OCI-LY7 (cell line): ENCODE measurements at regions not wholly inside any gene's neighbourhood (a gene's known extent, or its start where the extent isn't known, plus 50 kb on each side); places are given as distances from the start of the nearest gene placed in this dataset.

Experiments
- BruUV-seq: library from RNA; stranded (reverse); fragments of 400-500 nt; replicated peaks from 2 replicates; lab custom pipeline; 2021; lab: Mats Ljungman, UMichigan
- CTCF ChIA-PET: fragments of 300-600 bp; sonication (Branson Sonifier 250); formaldehyde crosslinking; loops from one replicate; lab custom pipeline; 2022; ENCODE audit warnings: antibody characterized with exemption; ENCODE audit not compliant: unreplicated experiment; lab: Charles Lee
- POLR2A ChIA-PET: fragments of 300-600 bp; sonication (Branson Sonifier 250); formaldehyde crosslinking; loops from one replicate; lab custom pipeline; 2022; ENCODE audit warnings: antibody characterized with exemption; lab: Charles Lee
- DNase-seq: peaks from one replicate; pipeline ENCODE4 v3.0.0-alpha.2; 2015; ENCODE audit warnings: low spot score
- H2AFZ ChIP-seq: fragments of 200-600 bp; sonication (generic), shearing (Covaris generic); 2 replicates; pipeline ENCODE4 v1.6.1; 2014; ENCODE audit warnings: mild to moderate bottlenecking, antibody characterized with exemption, low read length, moderate library complexity
- H3K27ac ChIP-seq: fragments of 200-600 bp; sonication (generic); 2 replicates; pipeline ENCODE4 v1.5.1; 2014; ENCODE audit warnings: mixed run types, low read depth, mild to moderate bottlenecking, moderate library complexity, low read length, inconsistent platforms; ENCODE audit not compliant: poor library complexity, severe bottlenecking
- H3K36me3 ChIP-seq: fragments of 200-600 bp; sonication (generic); 2 replicates; pipeline ENCODE4 v1.6.1; 2014; ENCODE audit warnings: mild to moderate bottlenecking, antibody characterized with exemption, low read length, moderate library complexity, mixed read lengths; ENCODE audit not compliant: insufficient read depth
- H3K4me1 ChIP-seq: fragments of 200-600 bp; sonication (generic); 2 replicates; pipeline ENCODE4 v1.5.1; 2014; ENCODE audit warnings: mild to moderate bottlenecking, low read length; ENCODE audit not compliant: insufficient read depth, poor library complexity, severe bottlenecking
- H3K4me2 ChIP-seq: fragments of 200-600 bp; sonication (generic); 2 replicates; pipeline ENCODE4 v1.6.1; 2014; ENCODE audit warnings: mild to moderate bottlenecking, low read length
- H3K4me3 ChIP-seq: fragments of 200-600 bp; sonication (generic); 2 replicates; pipeline ENCODE4 v1.5.1; 2014; ENCODE audit warnings: mild to moderate bottlenecking, low read depth, low read length; ENCODE audit not compliant: poor library complexity, severe bottlenecking
- H3K79me2 ChIP-seq: fragments of 200-600 bp; sonication (generic); 2 replicates; pipeline ENCODE4 v1.6.1; 2016; ENCODE audit warnings: low read depth, mild to moderate bottlenecking, low read length, moderate library complexity, mixed read lengths; ENCODE audit not compliant: insufficient read depth
- H3K9me2 ChIP-seq: fragments of 200-600 bp; sonication (generic); 2 replicates; pipeline ENCODE4 v1.6.1; 2016; ENCODE audit warnings: mild to moderate bottlenecking, low read length, mixed read lengths; ENCODE audit not compliant: insufficient read depth
- H3K9me3 ChIP-seq: fragments of 200-600 bp; sonication (generic); 2 replicates; pipeline ENCODE4 v1.6.1; 2014; ENCODE audit warnings: mild to moderate bottlenecking, mixed run types, low read length, mixed read lengths
- H4K20me1 ChIP-seq: fragments of 200-600 bp; sonication (generic); 2 replicates; pipeline ENCODE4 v1.6.1; 2014; ENCODE audit warnings: mild to moderate bottlenecking, antibody characterized with exemption, low read length, moderate library complexity, mixed read lengths; ENCODE audit not compliant: insufficient read depth
- EZH2phosphoT487 ChIP-seq: fragments of 200-600 bp; sonication (generic); IDR thresholded peaks from 2 replicates; pipeline ENCODE4 v1.6.1; 2018; ENCODE audit warnings: low read depth, borderline replicate concordance, mild to moderate bottlenecking, mixed run types, antibody characterized with exemption, low read length, moderate library complexity, mixed read lengths
- intact Hi-C: fragments of 100-400 bp; cut with micrococcal nuclease; formaldehyde crosslinking; loops from one replicate; pipeline ENCODE4 v1.10.0; 2022; ENCODE audit not compliant: unreplicated experiment
- TF ChIP-seq, protein P1 (sequence below): fragments of 200-600 bp; sonication (generic); conservative IDR thresholded peaks from 2 replicates; pipeline ENCODE4 v1.5.1; 2014; ENCODE audit warnings: mild to moderate bottlenecking, antibody characterized with exemption, low read length, moderate library complexity, mixed read lengths

DNA sequence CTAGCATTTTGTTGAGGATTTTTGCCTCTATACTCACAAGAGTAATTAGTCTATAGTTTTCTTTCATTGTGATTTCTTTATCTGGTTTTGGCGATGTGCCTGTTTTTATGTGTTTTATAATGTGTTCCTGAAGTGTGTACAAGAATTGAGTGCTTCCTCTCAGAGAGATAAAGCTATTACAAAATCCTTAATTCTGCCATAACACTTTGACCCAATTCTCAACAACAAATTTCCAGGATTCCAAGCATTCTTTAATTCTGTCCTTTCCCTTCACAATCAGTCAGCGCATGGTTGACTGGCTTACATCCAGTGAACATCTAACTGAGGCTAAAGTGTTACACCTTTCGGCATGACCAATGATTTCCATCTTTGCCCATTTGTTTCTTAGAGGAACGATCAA is 282.9 kb upstream of the MVB12B start:
- no TSS peak for BruUV-seq
- TF ChIP-seq EZH2phosphoT487 = no peak
- TF ChIP-seq, protein P1, sequence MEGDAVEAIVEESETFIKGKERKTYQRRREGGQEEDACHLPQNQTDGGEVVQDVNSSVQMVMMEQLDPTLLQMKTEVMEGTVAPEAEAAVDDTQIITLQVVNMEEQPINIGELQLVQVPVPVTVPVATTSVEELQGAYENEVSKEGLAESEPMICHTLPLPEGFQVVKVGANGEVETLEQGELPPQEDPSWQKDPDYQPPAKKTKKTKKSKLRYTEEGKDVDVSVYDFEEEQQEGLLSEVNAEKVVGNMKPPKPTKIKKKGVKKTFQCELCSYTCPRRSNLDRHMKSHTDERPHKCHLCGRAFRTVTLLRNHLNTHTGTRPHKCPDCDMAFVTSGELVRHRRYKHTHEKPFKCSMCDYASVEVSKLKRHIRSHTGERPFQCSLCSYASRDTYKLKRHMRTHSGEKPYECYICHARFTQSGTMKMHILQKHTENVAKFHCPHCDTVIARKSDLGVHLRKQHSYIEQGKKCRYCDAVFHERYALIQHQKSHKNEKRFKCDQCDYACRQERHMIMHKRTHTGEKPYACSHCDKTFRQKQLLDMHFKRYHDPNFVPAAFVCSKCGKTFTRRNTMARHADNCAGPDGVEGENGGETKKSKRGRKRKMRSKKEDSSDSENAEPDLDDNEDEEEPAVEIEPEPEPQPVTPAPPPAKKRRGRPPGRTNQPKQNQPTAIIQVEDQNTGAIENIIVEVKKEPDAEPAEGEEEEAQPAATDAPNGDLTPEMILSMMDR = no peak
- Histone ChIP-seq H3K4me2 (no peak overlapping the region), H2AFZ (no peak overlapping the region), H3K4me3 (no peak overlapping the region), H3K4me1 (no peaks in the 10 kb centered on the region), H3K27ac (no peak overlapping the region), H3K9me3 (no peaks in the 10 kb centered on the region), H3K36me3 (no peaks in the 10 kb centered on the region), H3K79me2 (no peaks in the 10 kb centered on the region), H4K20me1 (no peaks in the 10 kb centered on the region), H3K9me2 (no peaks in the 10 kb centered on the region)
- DNase-seq = no peak
- intact Hi-C loops = no loop called here
- CTCF ChIA-PET = no interaction called here
- POLR2A ChIA-PET = no interaction called here

DNA sequence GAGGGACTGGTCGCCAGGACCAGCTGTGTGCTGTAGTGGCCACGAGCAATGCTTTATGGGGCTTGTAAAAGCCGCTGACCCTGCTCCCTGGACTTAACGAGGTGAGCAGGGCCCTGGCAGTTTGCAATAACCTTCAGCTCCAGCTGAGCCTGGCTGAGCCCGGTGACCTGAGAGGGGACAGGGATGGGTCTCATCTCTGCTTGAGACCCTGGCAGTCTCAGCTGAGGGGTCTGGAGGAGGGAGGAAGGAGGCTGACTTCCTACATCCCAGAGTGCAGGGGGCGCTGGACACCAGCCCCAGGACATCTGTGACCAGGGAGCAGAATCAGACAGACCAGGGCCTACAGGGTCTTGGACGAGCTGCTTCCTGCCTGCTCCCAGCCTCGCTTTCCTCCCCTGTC is 277.5 kb upstream of the MVB12B start:
- intact Hi-C loops = no loop called here
- H3K27ac ChIP-seq = no peak overlapping the region
- no peak overlapping the region for H3K4me3 ChIP-seq
- H3K9me2 ChIP-seq = no peaks in the 10 kb centered on the region
- no peaks in the 10 kb centered on the region for H4K20me1 ChIP-seq
- DNase-seq = no peak
- ChIA-PET CTCF (no interaction called here), POLR2A (no interaction called here)
- H2AFZ ChIP-seq = no peak overlapping the region
- no peaks in the 10 kb centered on the region for H3K79me2 ChIP-seq
- H3K4me1 ChIP-seq = no peaks in the 10 kb centered on the region
- H3K4me2 ChIP-seq = no peak overlapping the region
- no peaks in the 10 kb centered on the region for H3K9me3 ChIP-seq
- TF ChIP-seq, protein P1 = no peak
- TF ChIP-seq EZH2phosphoT487 = no peak
- H3K36me3 ChIP-seq = no peaks in the 10 kb centered on the region
- BruUV-seq = no TSS peak

DNA sequence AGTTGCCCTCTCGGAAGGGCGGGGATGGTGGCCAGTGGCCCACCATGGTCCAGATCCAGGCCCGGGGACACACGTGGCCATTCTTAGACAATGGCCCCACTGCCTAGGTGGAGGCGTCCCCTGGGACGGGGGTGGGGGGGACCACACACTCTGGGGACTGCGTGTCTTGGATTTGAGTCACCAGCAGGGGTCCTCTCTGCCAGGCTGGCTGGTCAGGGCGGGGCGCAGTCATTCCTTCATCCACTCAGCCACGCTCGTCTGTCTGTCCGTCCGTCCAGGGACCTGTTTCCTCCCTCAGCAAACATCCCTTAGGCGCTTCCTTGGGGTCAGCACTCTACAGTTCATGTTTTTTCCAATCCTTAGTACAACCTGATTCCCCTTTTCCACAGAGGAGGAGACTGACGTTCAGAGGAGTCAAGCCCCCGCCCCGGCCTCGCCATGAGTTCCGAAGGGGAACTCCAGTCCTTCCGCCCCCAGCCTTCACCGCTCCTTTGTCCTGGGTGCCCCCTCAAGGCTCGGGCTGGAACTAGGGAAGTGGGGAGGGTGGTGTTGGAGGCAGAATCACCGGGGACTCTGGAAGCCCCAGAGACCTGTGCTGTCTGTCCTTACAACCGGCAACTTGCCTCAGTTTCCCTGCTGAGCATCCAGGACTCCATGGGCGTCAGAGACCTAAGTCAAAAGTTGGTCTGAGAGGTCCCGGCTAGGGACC is 276.6 kb upstream of the MVB12B start:
- POLR2A ChIA-PET = no interaction called here

More for the DNA sequence above, 276.6 kb upstream of the MVB12B start:
- Histone ChIP-seq H3K27ac (no peak overlapping the region), H3K79me2 (no peaks in the 10 kb centered on the region), H3K9me3 (no peaks in the 10 kb centered on the region), H3K4me1 (no peaks in the 10 kb centered on the region), H4K20me1 (no peaks in the 10 kb centered on the region), H3K9me2 (no peaks in the 10 kb centered on the region), H3K36me3 (no peaks in the 10 kb centered on the region), H3K4me3 (no peak overlapping the region), H2AFZ (no peak overlapping the region), H3K4me2 (no peak overlapping the region)
- intact Hi-C loops = no loop called here
- TF ChIP-seq, protein P1 = peak; percentile 30; the same call in 1 of the 2 replicates
- TF ChIP-seq EZH2phosphoT487 = no peak
- DNase-seq = no peak
- no TSS peak for BruUV-seq
- CTCF ChIA-PET = no interaction called here
